Tibial artery (tissue), 4 donors: ENCODE measurements at regions not wholly inside any gene's neighbourhood (a gene's known extent, or its start where the extent isn't known, plus 50 kb on each side); places are given as distances from the start of the nearest gene placed in this dataset.

Experiments
- DNase-seq, 2 donors: peaks; one replicate each; pipeline ENCODE4 v3.0.0-alpha.2; 2019
- H3K27ac ChIP-seq, 2 donors: fragments of 200-600 bp; sonication (generic) in 1 of 2; 1 replicate in 1 of 2; 2 replicates in 1 of 2; pipeline ENCODE4 v1.5.1; 2018 to 2019; ENCODE audit warnings: mild to moderate bottlenecking in 1 of 2
- H3K27me3 ChIP-seq, 2 donors: fragments of 200-600 bp; sonication (generic) in 1 of 2; one replicate each; pipeline versions ENCODE4 v1.5.1 to v1.6.0; 2016 to 2019
- H3K36me3 ChIP-seq, 3 donors: fragments of 200-600 bp; sonication (generic) in 2 of 3; one replicate each; pipeline ENCODE4 v1.5.1; 2016 to 2019; ENCODE audit warnings: mild to moderate bottlenecking in 2 of 3
- H3K4me1 ChIP-seq, 4 donors: fragments of 200-600 bp; sonication (generic) in 2 of 4; 1 replicate in 3 of 4; 2 replicates in 1 of 4; pipeline ENCODE4 v1.5.1; 2016 to 2019
- H3K4me3 ChIP-seq, 2 donors: fragments of 200-600 bp; sonication (generic) in 1 of 2; 1 replicate in 1 of 2; 2 replicates in 1 of 2; pipeline ENCODE4 v1.5.1; 2018 to 2019; ENCODE audit warnings: mild to moderate bottlenecking in 2 of 2
- H3K9me3 ChIP-seq, 3 donors: fragments of 200-600 bp; sonication (generic) in 1 of 3; one replicate each; pipeline ENCODE4 v1.5.1; 2016 to 2019
- intact Hi-C: fragments of 100-400 bp; cut with DNase I; formaldehyde crosslinking; loops from one replicate; pipeline ENCODE4 v1.15.0; 2023; ENCODE audit warnings: low total_unique reads
- TF ChIP-seq, protein P1 (sequence below), 2 experiments: fragments of 200-600 bp in 1 of 2; fragments of 450-650 bp in 1 of 2; IDR thresholded peaks; one replicate each; pipeline ENCODE4 v1.5.1; 2017 to 2019; ENCODE audit warnings: antibody characterized with exemption in 2 of 2, mild to moderate bottlenecking in 1 of 2, moderate library complexity in 1 of 2

- TF ChIP-seq, protein P1, sequence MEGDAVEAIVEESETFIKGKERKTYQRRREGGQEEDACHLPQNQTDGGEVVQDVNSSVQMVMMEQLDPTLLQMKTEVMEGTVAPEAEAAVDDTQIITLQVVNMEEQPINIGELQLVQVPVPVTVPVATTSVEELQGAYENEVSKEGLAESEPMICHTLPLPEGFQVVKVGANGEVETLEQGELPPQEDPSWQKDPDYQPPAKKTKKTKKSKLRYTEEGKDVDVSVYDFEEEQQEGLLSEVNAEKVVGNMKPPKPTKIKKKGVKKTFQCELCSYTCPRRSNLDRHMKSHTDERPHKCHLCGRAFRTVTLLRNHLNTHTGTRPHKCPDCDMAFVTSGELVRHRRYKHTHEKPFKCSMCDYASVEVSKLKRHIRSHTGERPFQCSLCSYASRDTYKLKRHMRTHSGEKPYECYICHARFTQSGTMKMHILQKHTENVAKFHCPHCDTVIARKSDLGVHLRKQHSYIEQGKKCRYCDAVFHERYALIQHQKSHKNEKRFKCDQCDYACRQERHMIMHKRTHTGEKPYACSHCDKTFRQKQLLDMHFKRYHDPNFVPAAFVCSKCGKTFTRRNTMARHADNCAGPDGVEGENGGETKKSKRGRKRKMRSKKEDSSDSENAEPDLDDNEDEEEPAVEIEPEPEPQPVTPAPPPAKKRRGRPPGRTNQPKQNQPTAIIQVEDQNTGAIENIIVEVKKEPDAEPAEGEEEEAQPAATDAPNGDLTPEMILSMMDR (IDR thresholded peaks at IDR 0.05): no peak
- Histone ChIP-seq H3K27me3 (no peaks in the 10 kb centered on the region), H3K4me1 (peaks cover 0 to 81% (median 45%) of the 10 kb centered on the region in 4 donors), H3K9me3 (no peaks in the 10 kb centered on the region), H3K4me3 (no peak overlapping the region), H3K27ac (peak overlapping the region; percentile 65 to 66), H3K36me3 (no peaks in the 10 kb centered on the region)
- DNase-seq: peak; percentile 87 to 90
- intact Hi-C loops: no loop called here
Measured at GRCh38 chr1:9438431-9439073, 100.7 kb upstream of the SLC25A33 start.

- TF ChIP-seq, protein P1 (IDR thresholded peaks at IDR 0.05): no peak
- Histone ChIP-seq H3K27me3 (no peaks in the 10 kb centered on the region), H3K4me1 (peaks cover 0 to 88% (median 48%) of the 10 kb centered on the region in 4 donors), H3K4me3 (no peak overlapping the region), H3K36me3 (no peaks in the 10 kb centered on the region), H3K27ac (peak overlapping the region; percentile 65 to 66), H3K9me3 (no peaks in the 10 kb centered on the region)
- peak in 1 of 2 donors; percentile 77 for DNase-seq
- intact Hi-C loops: no loop called here
Measured at GRCh38 chr1:9439074-9439761, 100.0 kb upstream of the SLC25A33 start.

DNA sequence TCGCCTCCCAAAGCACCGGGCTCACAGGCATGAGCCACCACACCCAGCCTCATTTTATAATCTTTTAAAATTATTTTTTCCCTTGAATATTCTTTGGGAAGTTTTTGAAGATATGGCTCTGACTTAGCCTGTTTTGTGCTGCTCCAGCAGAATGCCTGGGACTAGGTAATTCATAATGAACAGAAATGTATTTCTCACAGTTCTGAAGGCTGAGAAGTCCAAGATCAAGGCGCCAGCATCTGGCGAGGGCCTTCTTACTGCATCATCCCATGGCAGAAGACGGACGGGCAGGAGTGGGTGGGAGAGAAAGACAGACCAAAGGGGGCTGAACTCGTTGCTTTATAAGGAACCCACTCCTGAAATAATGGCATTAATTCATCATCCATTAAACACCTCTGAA, 99.0 kb upstream of the SLC25A33 start:
- Histone ChIP-seq H3K9me3 (no peaks in the 10 kb centered on the region), H3K4me3 (no peak overlapping the region), H3K27ac (peak overlapping the region; percentile 65 to 66), H3K4me1 (peaks cover 0 to 85% (median 50%) of the 10 kb centered on the region in 4 donors), H3K27me3 (no peaks in the 10 kb centered on the region), H3K36me3 (no peaks in the 10 kb centered on the region)
- TF ChIP-seq, protein P1 (IDR thresholded peaks at IDR 0.05): no peak
- DNase-seq: peak in 1 of 2 donors; percentile 52
- intact Hi-C loops: no loop called here

DNA sequence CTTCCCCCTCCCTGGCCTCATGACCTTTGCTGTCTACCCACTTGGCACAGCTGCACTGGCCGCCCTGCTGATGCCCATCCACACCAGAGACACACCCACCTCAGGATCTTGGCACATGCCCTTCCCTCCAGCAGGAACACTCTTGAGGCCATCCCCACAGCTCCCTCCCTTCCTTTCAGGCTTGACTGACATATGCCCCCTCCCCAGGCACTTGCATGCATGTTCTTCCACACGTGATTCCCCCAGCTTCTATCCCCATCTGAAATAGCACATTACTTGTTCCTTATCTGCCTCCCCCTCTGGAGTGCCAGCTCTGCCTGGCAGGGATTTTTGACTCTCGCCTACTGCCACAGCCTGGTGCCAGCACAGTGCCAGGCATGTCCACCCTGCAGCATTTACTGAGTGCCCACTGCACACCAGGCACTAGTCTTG, 98.5 kb upstream of the SLC25A33 start:
- Histone ChIP-seq H3K4me3 (no peak overlapping the region), H3K9me3 (no peaks in the 10 kb centered on the region), H3K4me1 (peaks cover 0 to 79% (median 50%) of the 10 kb centered on the region in 4 donors), H3K36me3 (no peaks in the 10 kb centered on the region), H3K27ac (peak overlapping the region; percentile 65 to 66), H3K27me3 (no peaks in the 10 kb centered on the region)
- intact Hi-C loops: no loop called here
- TF ChIP-seq, protein P1 (IDR thresholded peaks at IDR 0.05): no peak
- DNase-seq: peak in 1 of 2 donors; percentile 84

- H3K4me1 ChIP-seq: peaks cover 0 to 74% (median 50%) of the 10 kb centered on the region in 4 donors
- TF ChIP-seq, protein P1 (IDR thresholded peaks at IDR 0.05): no peak
- peak overlapping the region; percentile 65 to 66 for H3K27ac ChIP-seq
- peak; percentile 55 to 85 for DNase-seq
- no peak overlapping the region for H3K4me3 ChIP-seq
- H3K36me3 ChIP-seq: no peaks in the 10 kb centered on the region
- H3K27me3 ChIP-seq: no peaks in the 10 kb centered on the region
- no peaks in the 10 kb centered on the region for H3K9me3 ChIP-seq
- intact Hi-C loops: no loop called here
Measured at GRCh38 chr1:9441451-9442133, 97.7 kb upstream of the SLC25A33 start.
